Smooth muscle cell (in vitro differentiated cells): ENCODE measurements at regions not wholly inside any gene's neighbourhood (a gene's known extent, or its start where the extent isn't known, plus 50 kb on each side); places are given as distances from the start of the nearest gene placed in this dataset.

ENCODE experiments used
- DNase-seq: peaks from one replicate; lab custom pipeline; 2025; ENCODE audit not compliant: unreplicated experiment; lab: John Stamatoyannopoulos, UW
- H2AFZ ChIP-seq: fragments of 200-600 bp; sonication (generic); 2 replicates; pipeline ENCODE4 v1.6.0; 2016; ENCODE audit warnings: antibody characterized with exemption, low read depth, mild to moderate bottlenecking
- H3F3A ChIP-seq: fragments of 200-600 bp; sonication (generic); 2 replicates; pipeline ENCODE4 v1.6.0; 2017; ENCODE audit warnings: antibody characterized with exemption, low read depth
- H3K27ac ChIP-seq: fragments of 200-600 bp; sonication (generic); 2 replicates; pipeline ENCODE4 v1.5.1; 2016; ENCODE audit warnings: low read depth, mild to moderate bottlenecking
- H3K27me3 ChIP-seq: fragments of 200-600 bp; sonication (generic); 2 replicates; pipeline ENCODE4 v1.6.1; 2016; ENCODE audit warnings: low read depth, mild to moderate bottlenecking
- H3K36me3 ChIP-seq: fragments of 200-600 bp; sonication (generic); 2 replicates; pipeline ENCODE4 v1.5.1; 2016; ENCODE audit warnings: low read depth
- H3K4me1 ChIP-seq: fragments of 200-600 bp; sonication (generic); 2 replicates; pipeline ENCODE4 v1.5.1; 2016; ENCODE audit warnings: low read depth
- H3K4me2 ChIP-seq: fragments of 200-600 bp; sonication (generic); 2 replicates; pipeline ENCODE4 v1.6.0; 2016; ENCODE audit warnings: mild to moderate bottlenecking
- H3K4me3 ChIP-seq: fragments of 200-600 bp; sonication (generic); 2 replicates; pipeline ENCODE4 v1.5.1; 2016; ENCODE audit warnings: mild to moderate bottlenecking
- H3K79me2 ChIP-seq: fragments of 200-600 bp; sonication (generic); 2 replicates; pipeline ENCODE4 v1.6.0; 2016; ENCODE audit warnings: low read depth, mild to moderate bottlenecking
- H3K9ac ChIP-seq: fragments of 200-600 bp; sonication (generic); 2 replicates; pipeline ENCODE4 v1.6.0; 2016; ENCODE audit warnings: low read depth
- H3K9me3 ChIP-seq: fragments of 200-600 bp; sonication (generic); replicated peaks from 2 replicates; pipeline ENCODE4 v1.5.1; 2016; ENCODE audit warnings: low read depth
- H4K20me1 ChIP-seq: fragments of 200-600 bp; sonication (generic); 2 replicates; pipeline ENCODE4 v1.6.0; 2016; ENCODE audit warnings: low read depth
- WGBS: methylation state at CpG from one replicate; pipeline ENCODE4 v1.1.7; 2016; ENCODE audit warnings: low lambda C conversion rate; 5-methylcytosine and 5-hydroxymethylcytosine counted together
- TF ChIP-seq, protein P1 (sequence below): fragments of 200-600 bp; sonication (generic); IDR thresholded peaks from 2 replicates; pipeline ENCODE4 v1.5.1; 2017; ENCODE audit warnings: borderline replicate concordance, mild to moderate bottlenecking, antibody characterized with exemption; ENCODE audit not compliant: insufficient read depth, poor library complexity, severe bottlenecking

GRCh38 chr9:69971643-69972449 is 71.8 kb upstream of the MAMDC2 start:
- Histone ChIP-seq H3K36me3 (no peaks in the 10 kb centered on the region), H3F3A (no peaks in the 10 kb centered on the region), H3K27me3 (no peaks in the 10 kb centered on the region), H3K79me2 (no peaks in the 10 kb centered on the region), H2AFZ (no peak overlapping the region), H3K9ac (peak overlapping the region; percentile 5), H3K9me3 (no peaks in the 10 kb centered on the region), H3K4me1 (no peaks in the 10 kb centered on the region), H4K20me1 (no peaks in the 10 kb centered on the region), H3K4me2 (peak overlapping the region; percentile 51), H3K4me3 (no peak overlapping the region), H3K27ac (peak overlapping the region; percentile 22)
- 38% methylated on average over 16 of the region's 16 CpGs for WGBS
- peak; percentile 11 for DNase-seq
- TF ChIP-seq, protein P1, sequence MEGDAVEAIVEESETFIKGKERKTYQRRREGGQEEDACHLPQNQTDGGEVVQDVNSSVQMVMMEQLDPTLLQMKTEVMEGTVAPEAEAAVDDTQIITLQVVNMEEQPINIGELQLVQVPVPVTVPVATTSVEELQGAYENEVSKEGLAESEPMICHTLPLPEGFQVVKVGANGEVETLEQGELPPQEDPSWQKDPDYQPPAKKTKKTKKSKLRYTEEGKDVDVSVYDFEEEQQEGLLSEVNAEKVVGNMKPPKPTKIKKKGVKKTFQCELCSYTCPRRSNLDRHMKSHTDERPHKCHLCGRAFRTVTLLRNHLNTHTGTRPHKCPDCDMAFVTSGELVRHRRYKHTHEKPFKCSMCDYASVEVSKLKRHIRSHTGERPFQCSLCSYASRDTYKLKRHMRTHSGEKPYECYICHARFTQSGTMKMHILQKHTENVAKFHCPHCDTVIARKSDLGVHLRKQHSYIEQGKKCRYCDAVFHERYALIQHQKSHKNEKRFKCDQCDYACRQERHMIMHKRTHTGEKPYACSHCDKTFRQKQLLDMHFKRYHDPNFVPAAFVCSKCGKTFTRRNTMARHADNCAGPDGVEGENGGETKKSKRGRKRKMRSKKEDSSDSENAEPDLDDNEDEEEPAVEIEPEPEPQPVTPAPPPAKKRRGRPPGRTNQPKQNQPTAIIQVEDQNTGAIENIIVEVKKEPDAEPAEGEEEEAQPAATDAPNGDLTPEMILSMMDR = peak; percentile 83

DNA sequence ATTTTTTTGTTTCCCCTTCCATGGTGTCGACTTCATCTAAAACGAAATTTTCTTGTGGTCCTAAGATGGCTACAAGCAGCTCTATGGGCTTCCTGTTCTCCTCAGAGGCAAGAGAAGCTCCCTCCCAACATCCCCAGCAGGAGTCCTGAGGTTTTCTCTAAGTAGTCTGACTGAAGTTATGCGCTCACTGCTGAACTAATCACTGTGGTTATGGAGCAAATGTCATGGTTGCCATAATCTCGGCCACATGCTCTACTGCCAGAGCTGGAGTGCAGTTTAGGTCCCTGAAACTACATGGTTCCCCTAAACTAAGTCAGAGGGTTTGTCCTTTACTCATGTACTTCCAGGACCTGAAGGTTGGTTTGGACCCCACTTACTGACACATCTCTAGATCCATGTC is 68.0 kb upstream of the MAMDC2 start:
- Histone ChIP-seq H3K9ac (peak overlapping the region; percentile 46), H3K4me2 (peak overlapping the region; percentile 8), H4K20me1 (no peaks in the 10 kb centered on the region), H3K4me1 (no peaks in the 10 kb centered on the region), H3K27me3 (no peaks in the 10 kb centered on the region), H3K27ac (peak overlapping the region; percentile 87), H3K79me2 (no peaks in the 10 kb centered on the region), H2AFZ (no peak overlapping the region), H3K36me3 (no peaks in the 10 kb centered on the region), H3K4me3 (no peak overlapping the region), H3F3A (no peaks in the 10 kb centered on the region), H3K9me3 (no peaks in the 10 kb centered on the region)
- TF ChIP-seq, protein P1 = no peak
- 83% methylated on average over 4 of the region's 4 CpGs for WGBS
- no peak for DNase-seq

- TF ChIP-seq, protein P1 = no peak
- peak overlapping the region; percentile 6 for H2AFZ ChIP-seq
- no peak overlapping the region for H3K4me3 ChIP-seq
- peak overlapping the region; percentile 8 for H3K4me2 ChIP-seq
- H3K27me3 ChIP-seq = no peaks in the 10 kb centered on the region
- peak overlapping the region; percentile 46 for H3K9ac ChIP-seq
- no peaks in the 10 kb centered on the region for H3K9me3 ChIP-seq
- H3K79me2 ChIP-seq = no peaks in the 10 kb centered on the region
- WGBS = 34% methylated on average over 4 of the region's 4 CpGs
- H3F3A ChIP-seq = no peaks in the 10 kb centered on the region
- DNase-seq = no peak
- H4K20me1 ChIP-seq = no peaks in the 10 kb centered on the region
- peak overlapping the region; percentile 87 for H3K27ac ChIP-seq
- no peaks in the 10 kb centered on the region for H3K4me1 ChIP-seq
- no peaks in the 10 kb centered on the region for H3K36me3 ChIP-seq
These were observed 67.5 kb upstream of the MAMDC2 start for GRCh38 chr9:69976152-69976551.

DNA sequence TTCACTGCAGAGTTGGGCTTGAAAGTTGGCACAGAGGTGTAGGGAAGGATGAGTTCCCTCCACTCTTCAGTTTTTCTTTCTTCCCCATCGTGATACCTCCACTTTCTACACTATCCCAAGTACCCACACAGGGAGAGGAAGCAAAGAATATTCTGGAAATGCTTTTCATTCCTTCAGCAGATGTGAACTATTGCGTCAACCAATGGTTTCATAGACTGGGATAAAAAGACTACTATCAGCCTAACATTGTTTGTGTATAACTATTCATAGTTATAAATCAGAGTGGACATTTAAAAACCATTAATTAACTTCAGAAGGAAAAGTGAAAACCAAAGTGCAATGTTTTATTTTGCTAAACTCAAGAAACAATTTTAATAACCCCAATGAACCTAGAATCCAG is 63.6 kb upstream of the MAMDC2 start:
- Histone ChIP-seq H3K27ac (no peak overlapping the region), H4K20me1 (no peaks in the 10 kb centered on the region), H3K36me3 (no peaks in the 10 kb centered on the region), H3K4me1 (peaks cover 10% of the 10 kb centered on the region), H3K9ac (no peak overlapping the region), H3K4me2 (no peak overlapping the region), H3K9me3 (no peaks in the 10 kb centered on the region), H3K27me3 (no peaks in the 10 kb centered on the region), H3F3A (no peaks in the 10 kb centered on the region), H3K4me3 (no peak overlapping the region), H3K79me2 (no peaks in the 10 kb centered on the region), H2AFZ (no peak overlapping the region)
- WGBS = 88% methylated on average over 2 of the region's 2 CpGs
- no peak for DNase-seq
- TF ChIP-seq, protein P1 = no peak
